NB4 (cell line): ENCODE measurements at regions not wholly inside any gene's neighbourhood (a gene's known extent, or its start where the extent isn't known, plus 50 kb on each side); places are given as distances from the start of the nearest gene placed in this dataset.
A peak's percentile ranks its signal among the peaks of the same experiment; 100 is the strongest.
"Not testable (repeated sequence)": the region's sequence is repeated elsewhere in the genome, so short reads cannot be mapped to it uniquely, and the experiment has no call there.

Experiments used
- DNase-seq: peaks from one replicate; pipeline ENCODE4 v3.0.0; 2010; ENCODE audit warnings: low read depth
- H3K4me3 ChIP-seq: one replicate; pipeline ENCODE4 v1.5.1; 2011; ENCODE audit warnings: mild to moderate bottlenecking, low read depth, low read length, moderate library complexity
- MAX ChIP-seq: IDR thresholded peaks from 2 replicates; pipeline ENCODE4 v1.6.1; 2011; ENCODE audit warnings: low read depth, low read length
- MYC ChIP-seq: IDR thresholded peaks from 2 replicates; pipeline ENCODE4 v1.6.1; 2011; ENCODE audit warnings: low read depth, low read length
- POLR2A ChIP-seq: IDR thresholded peaks from 2 replicates; pipeline ENCODE4 v1.6.1; 2011; ENCODE audit warnings: mild to moderate bottlenecking; ENCODE audit not compliant: insufficient read length; ENCODE audit errors: extremely low read depth
- TF ChIP-seq, protein P1 (sequence below): IDR thresholded peaks from one replicate; pipeline ENCODE4 v1.5.1; 2012; ENCODE audit warnings: low read depth, low read length

DNA sequence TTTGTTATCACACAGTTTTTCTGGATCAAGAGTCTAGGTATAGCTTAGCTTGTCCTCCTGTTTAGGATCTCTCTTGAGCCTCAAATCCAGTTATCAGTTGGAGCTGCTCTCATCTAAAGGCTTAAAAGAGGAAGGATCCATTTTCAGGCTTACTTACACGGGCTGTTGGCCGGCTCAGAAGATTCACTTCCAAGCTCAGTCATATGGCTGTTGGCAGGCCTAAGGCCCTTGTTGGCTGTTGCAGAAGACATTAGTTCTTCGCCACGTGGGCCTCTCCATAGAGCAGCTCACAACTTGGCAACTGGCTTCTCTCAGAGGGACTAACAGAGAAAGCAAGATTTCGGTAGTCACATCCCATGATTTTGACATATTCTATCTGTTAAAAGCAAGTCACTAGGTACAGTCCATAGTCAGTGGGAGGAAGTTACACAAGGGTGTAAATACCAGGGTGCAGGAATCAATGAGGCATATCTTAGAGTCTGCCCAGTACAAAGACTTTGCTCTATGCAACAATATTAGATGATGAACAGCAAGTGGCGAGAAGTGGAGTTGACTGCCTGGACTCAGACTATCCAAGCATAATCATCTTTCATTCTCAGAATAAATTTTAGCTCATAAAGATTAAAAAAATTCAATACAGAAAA lies 280.1 kb upstream of the MBL2 start:
- TF ChIP-seq, protein P1, sequence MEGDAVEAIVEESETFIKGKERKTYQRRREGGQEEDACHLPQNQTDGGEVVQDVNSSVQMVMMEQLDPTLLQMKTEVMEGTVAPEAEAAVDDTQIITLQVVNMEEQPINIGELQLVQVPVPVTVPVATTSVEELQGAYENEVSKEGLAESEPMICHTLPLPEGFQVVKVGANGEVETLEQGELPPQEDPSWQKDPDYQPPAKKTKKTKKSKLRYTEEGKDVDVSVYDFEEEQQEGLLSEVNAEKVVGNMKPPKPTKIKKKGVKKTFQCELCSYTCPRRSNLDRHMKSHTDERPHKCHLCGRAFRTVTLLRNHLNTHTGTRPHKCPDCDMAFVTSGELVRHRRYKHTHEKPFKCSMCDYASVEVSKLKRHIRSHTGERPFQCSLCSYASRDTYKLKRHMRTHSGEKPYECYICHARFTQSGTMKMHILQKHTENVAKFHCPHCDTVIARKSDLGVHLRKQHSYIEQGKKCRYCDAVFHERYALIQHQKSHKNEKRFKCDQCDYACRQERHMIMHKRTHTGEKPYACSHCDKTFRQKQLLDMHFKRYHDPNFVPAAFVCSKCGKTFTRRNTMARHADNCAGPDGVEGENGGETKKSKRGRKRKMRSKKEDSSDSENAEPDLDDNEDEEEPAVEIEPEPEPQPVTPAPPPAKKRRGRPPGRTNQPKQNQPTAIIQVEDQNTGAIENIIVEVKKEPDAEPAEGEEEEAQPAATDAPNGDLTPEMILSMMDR = no peak
- TF ChIP-seq POLR2A (no peak), MYC (no peak), MAX (no peak)
- DNase-seq = no peak
- H3K4me3 ChIP-seq = no peak overlapping the region

GRCh38 chr10:53045315-53045714 lies 272.7 kb upstream of the MBL2 start:
- H3K4me3 ChIP-seq = no peak overlapping the region
- TF ChIP-seq MAX = no peak
- no peak for TF ChIP-seq POLR2A
- TF ChIP-seq MYC = no peak
- TF ChIP-seq, protein P1 = no peak
- no peak for DNase-seq

- DNase-seq, H3K4me3 ChIP-seq: not testable (repeated sequence)
These were observed 263.2 kb upstream of the MBL2 start for GRCh38 chr10:53035823-53036222.

DNA sequence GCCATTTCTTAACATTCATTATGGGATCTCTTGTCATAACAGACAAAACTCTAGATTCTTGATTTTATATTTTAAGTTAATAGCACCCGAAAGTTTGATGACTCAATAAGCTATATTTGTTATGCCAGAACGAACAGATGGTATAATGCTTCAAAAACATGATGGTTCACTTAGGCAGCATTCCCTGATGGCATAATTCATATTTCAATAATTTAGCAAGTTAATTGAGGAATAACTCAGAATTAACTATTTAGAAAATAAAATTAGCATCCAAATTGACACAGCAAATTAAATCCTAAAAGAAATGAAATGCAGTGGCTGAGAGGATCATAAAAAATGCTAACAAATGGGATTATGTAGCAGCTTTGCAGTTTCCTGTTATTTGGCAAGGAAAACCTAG lies 260.8 kb upstream of the MBL2 start:
- no peak for DNase-seq
- TF ChIP-seq, protein P1 = no peak
- H3K4me3 ChIP-seq = no peak overlapping the region

- H3K4me3 ChIP-seq = not testable (repeated sequence)
- DNase-seq = peak; percentile 34
These were observed 257.6 kb upstream of the MBL2 start for GRCh38 chr10:53029872-53030849.

GRCh38 chr10:53029449-53029848 lies 256.9 kb upstream of the MBL2 start:
- no peak for DNase-seq
- TF ChIP-seq MYC (no peak), MAX (no peak), POLR2A (no peak)
- TF ChIP-seq, protein P1 = no peak
- no peak overlapping the region for H3K4me3 ChIP-seq

- DNase-seq, H3K4me3 ChIP-seq: not testable (repeated sequence)
These were observed 253.2 kb upstream of the MBL2 start for GRCh38 chr10:53025765-53026164.
